ENCODE measurements at regions not wholly inside any gene's neighbourhood (a gene's known extent, or its start where the extent isn't known, plus 50 kb on each side); places are given as distances from the start of the nearest gene placed in this dataset.

- DNase-seq (ENCODE audit: insufficient read length, low spot score) (peak; percentile 5), FAIRE-seq (no peak)
Observed at GRCh38 chr9:22278426-22278825, 168.2 kb upstream of the DMRTA1 start.

GRCh38 chr9:22279636-22280035 lies 167.0 kb upstream of the DMRTA1 start:
- DNase-seq (ENCODE audit: insufficient read length, low spot score) = no peak
- FAIRE-seq = no peak

DNA sequence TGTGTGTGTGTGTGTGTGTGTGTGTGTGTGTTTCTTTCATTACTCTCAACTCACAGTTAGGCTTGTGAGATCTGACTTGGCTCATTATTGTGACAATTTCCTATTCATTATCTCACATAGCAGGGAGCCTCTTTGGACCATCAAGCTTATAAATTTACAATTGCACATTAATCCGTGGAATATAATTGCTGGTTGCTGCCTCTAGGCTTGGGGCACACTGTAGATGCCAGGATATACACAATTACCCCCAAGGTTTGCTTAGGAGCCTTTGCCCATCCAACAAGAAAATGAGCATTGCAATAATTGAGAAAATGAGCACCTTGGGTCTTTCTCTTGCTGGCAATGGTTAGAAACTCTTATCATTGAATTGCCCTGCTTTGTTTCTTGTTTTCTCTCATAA lies 161.6 kb upstream of the DMRTA1 start:
- DNase-seq (ENCODE audit: insufficient read length, low spot score) = no peak
- no peak for FAIRE-seq

GRCh38 chr9:22286661-22287060 lies 160.0 kb upstream of the DMRTA1 start:
- no peak for DNase-seq (ENCODE audit: insufficient read length, low spot score)
- no peak for FAIRE-seq

- FAIRE-seq (no peak), DNase-seq (ENCODE audit: insufficient read length, low spot score) (no peak)
Observed at GRCh38 chr9:22288661-22289060, 158.0 kb upstream of the DMRTA1 start.

- FAIRE-seq (no peak), DNase-seq (ENCODE audit: insufficient read length, low spot score) (peak; percentile 26)
Observed at GRCh38 chr9:22307013-22307711, 139.5 kb upstream of the DMRTA1 start.

DNA sequence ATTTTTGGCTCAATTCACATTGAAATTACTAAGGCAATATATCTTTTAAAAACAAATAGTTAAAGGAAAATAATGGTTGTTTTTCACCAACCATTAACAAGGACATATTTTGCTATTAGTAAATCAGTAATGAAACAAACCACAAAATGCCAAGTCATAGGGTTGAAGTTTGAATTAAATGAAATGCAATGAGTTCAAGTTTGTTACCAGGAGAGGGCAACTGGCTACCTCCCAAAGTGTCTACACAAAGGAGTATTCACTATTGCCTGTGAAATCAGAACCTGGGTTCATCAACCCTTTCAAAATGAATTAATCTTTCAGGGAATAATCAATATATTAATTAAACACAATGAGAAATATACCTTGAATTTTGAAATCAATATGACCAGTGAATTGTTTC lies 138.4 kb upstream of the DMRTA1 start:
- DNase-seq (ENCODE audit: insufficient read length, low spot score) = peak; percentile 1

DNA sequence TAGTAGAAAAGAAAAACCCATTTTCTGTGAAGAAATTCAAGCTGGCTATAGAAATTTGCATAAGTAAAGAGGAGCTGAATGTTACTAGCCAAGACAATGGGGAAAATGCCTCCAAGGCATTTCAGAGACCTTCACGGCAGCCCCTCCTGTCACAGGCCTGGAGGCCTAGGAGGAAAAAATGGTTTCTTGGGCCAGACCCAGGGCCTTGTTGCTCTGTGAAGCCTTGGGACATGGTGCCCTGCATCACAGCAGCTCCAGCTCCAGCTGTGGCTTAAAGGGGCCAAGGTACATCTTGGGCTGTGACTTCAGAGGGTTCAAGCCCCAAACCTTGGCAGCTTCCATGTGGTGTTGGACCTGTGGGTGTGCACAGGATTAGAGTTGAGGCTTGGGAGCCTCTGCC lies 130.0 kb upstream of the DMRTA1 start:
- FAIRE-seq = no peak
- DNase-seq (ENCODE audit: insufficient read length, low spot score) = no peak

More for the DNA sequence above, 138.4 kb upstream of the DMRTA1 start:
- no peak for FAIRE-seq

- FAIRE-seq (no peak), DNase-seq (ENCODE audit: insufficient read length, low spot score) (no peak)
Observed at GRCh38 chr9:22331533-22331932, 115.1 kb upstream of the DMRTA1 start.

- no peak for FAIRE-seq
Observed at GRCh38 chr9:22332202-22332601, 114.4 kb upstream of the DMRTA1 start.

DNA sequence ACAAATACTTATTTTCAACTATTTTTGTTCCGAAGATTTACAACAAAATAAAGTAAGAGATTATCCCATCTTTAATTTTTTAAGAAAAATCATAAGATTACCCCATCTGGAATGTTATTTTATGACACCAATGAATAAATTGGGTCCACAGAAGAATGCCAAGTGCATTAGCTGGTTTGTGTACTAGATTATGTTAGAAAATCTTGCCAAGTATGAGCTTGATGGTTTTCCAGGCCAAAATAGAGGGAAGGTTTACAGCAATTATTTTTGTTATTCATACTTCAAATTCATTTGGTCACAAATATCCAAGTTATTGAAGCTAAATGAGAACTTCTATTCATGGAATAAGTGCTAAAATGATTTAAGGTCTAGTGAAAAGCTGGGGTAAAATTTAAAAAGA lies 109.4 kb upstream of the DMRTA1 start:
- no peak for DNase-seq (ENCODE audit: insufficient read length, low spot score)
- no peak for FAIRE-seq

More at GRCh38 chr9:22332202-22332601, 114.4 kb upstream of the DMRTA1 start:
- DNase-seq (ENCODE audit: insufficient read length, low spot score) = no peak

DNA sequence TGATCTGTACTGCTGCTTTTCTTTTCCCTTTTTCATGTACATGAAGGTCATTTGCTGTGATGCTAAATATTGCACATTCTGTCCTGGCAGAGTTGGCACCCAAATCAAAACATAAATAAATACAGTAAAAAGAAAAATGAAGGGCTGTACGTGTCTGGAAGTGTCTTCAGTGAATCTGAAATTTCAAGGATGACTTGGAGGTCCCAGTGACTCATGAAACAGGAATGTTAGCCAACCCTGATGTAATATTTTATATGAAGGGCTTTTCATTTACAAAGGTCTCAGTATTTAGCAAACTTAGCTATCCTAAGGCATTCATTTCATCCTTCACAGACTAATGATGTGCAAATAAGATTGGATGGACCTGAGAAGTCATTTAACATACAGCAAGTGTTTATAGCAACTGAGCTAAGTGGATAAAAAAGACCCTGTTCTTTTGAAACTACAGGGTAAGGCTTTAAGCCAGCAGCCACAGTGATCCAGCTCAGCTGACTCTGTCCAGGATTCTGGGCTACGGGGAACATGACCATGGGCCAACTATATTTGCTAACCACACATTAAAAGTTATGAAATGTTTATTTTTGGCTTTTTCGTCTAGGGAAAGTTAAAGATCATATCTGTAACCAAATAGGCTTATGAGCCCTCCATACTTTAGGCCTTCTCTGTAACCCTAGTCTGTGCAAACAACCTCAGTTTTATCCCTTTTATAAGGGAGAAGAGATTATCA lies 104.0 kb upstream of the DMRTA1 start:
- DNase-seq (ENCODE audit: insufficient read length, low spot score) = peak; percentile 18
- no peak for FAIRE-seq

DNA sequence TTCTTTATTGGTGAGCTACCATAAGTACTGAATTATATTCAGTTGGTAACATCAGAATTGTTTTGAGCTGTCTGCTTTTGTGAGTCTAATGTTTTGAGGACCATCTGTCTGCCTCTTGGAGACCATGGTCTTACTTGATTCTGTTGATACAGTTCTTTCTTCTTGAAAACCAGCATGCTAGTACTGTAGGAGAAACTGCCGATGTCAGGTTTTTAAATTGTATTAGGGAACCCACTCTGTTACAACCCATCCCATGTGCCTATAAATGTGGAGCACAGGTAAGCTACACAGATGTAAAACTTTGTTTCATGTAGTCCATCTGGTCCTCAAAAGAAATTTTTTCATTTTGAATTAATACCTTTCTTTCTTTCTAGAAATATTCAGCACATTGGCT lies 103.4 kb upstream of the DMRTA1 start:
- FAIRE-seq (no peak), DNase-seq (ENCODE audit: insufficient read length, low spot score) (no peak)

- no peak for FAIRE-seq
- no peak for DNase-seq (ENCODE audit: insufficient read length, low spot score)
Observed at GRCh38 chr9:22354699-22355384, 91.8 kb upstream of the DMRTA1 start.

DNA sequence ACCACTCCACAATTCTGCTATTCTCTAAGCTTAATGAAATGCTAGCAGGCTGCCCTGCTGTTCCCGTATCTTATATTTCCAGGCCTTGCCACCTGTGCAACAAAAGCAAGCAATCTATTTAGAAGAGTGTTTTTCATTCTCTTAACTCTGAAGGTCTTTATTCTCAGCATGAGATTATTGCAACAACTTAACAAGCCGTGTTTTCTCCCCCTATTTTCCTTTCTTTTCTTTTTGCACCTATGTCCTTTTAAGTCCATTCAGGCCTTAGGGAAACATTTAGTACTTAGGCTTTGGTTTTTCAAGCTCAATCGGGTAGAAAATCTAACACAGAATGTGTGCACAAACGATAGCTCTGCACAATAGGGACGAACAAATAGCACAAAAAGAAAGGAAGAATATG lies 89.6 kb upstream of the DMRTA1 start:
- FAIRE-seq (no peak), DNase-seq (ENCODE audit: insufficient read length, low spot score) (no peak)

DNA sequence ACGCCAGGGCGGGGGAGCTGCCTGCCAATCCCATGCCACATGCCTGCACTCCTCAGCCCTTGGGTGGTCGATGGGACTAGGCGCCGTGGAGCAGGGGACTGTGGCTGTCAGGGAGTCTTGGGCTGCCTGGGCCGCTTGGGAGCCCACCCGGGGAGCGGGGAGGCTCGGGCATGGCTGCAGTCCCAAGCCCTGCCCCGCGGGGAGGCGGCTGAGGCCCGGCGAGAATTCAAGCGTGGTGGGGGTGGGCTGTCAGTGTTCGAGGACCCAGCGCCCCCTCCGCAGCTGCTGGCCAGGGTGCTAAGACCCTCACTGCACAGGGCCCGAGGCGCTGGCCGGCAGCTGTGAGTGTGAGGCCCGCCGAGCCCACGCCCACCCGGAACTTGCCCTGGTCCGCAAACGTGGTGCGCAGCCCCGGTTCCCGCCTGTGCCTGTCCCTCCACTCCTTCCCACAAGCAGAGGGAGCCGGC lies 83.2 kb upstream of the DMRTA1 start:
- no peak for DNase-seq (ENCODE audit: insufficient read length, low spot score)
- no peak for FAIRE-seq

- DNase-seq (ENCODE audit: insufficient read length, low spot score) (no peak), FAIRE-seq (no peak)
Observed at GRCh38 chr9:22373636-22374035, 73.0 kb upstream of the DMRTA1 start.

- DNase-seq (ENCODE audit: insufficient read length, low spot score) (no peak), FAIRE-seq (no peak)
Observed at GRCh38 chr9:22374051-22374450, 72.6 kb upstream of the DMRTA1 start.

- no peak for FAIRE-seq
Observed at GRCh38 chr9:22379272-22379671, 67.4 kb upstream of the DMRTA1 start.

DNA sequence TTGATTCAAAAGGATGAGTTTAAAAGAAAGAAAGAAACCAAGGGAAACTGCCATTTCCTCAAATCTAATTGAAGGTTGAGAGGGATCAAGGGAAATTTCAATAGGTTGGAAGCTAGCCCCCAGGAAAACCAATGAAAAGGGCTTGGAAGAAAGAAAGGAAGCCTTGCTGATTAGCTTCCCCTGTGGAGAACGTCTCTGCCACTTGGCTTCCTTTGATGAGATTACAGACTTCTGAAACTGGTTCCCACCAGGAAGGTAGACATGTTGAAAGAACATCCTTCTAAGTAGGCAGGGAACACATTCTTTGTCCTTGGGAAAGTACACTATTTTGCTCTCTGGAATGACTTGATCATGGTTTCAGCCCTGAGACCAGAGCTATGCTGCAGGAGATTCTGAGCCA lies 65.5 kb upstream of the DMRTA1 start:
- DNase-seq (ENCODE audit: insufficient read length, low spot score) (no peak), FAIRE-seq (no peak)

More at GRCh38 chr9:22379272-22379671, 67.4 kb upstream of the DMRTA1 start:
- DNase-seq (ENCODE audit: insufficient read length, low spot score) = no peak

GRCh38 chr9:22382331-22382730 lies 64.3 kb upstream of the DMRTA1 start:
- no peak for DNase-seq (ENCODE audit: insufficient read length, low spot score)
- FAIRE-seq = no peak

- FAIRE-seq (no peak), DNase-seq (ENCODE audit: insufficient read length, low spot score) (no peak)
Observed at GRCh38 chr9:22383718-22384117, 62.9 kb upstream of the DMRTA1 start.

Measured in HTR-8/SVneo (cell line).